GM12892 (cell line): ENCODE measurements at regions not wholly inside any gene's neighbourhood (a gene's known extent, or its start where the extent isn't known, plus 50 kb on each side); places are given as distances from the start of the nearest gene placed in this dataset.

Source experiments
- DNase-seq: peaks from one replicate; pipeline ENCODE4 v3.0.0; 2011; ENCODE audit not compliant: insufficient read length
- FAIRE-seq: peaks from 2 replicates; lab custom pipeline; 2011; peaks lifted over from hg19 to GRCh38; lab: Jason Lieb, UNC
- POLR2A ChIP-seq: IDR thresholded peaks from 2 replicates; pipeline ENCODE4 v1.6.1; 2011; ENCODE audit warnings: low read depth, low read length, control low read depth
- POLR2AphosphoS5 ChIP-seq: IDR thresholded peaks from 2 replicates; pipeline ENCODE4 v1.6.1; 2011; ENCODE audit warnings: low read depth, low read length, control low read depth
- TAF1 ChIP-seq: IDR thresholded peaks from 2 replicates; pipeline ENCODE4 v1.6.1; 2011; ENCODE audit warnings: low read depth, mild to moderate bottlenecking, control low read depth, low read length, borderline replicate concordance

GRCh38 chr2:145286716-145287275 is 766.9 kb upstream of the ZEB2 start:
- DNase-seq (no peak), FAIRE-seq (no peak)
- TF ChIP-seq POLR2A (no peak), TAF1 (no peak), POLR2AphosphoS5 (no peak)

GRCh38 chr2:145284551-145284950 is 764.6 kb upstream of the ZEB2 start:
- TF ChIP-seq TAF1, result no peak
- no peak for TF ChIP-seq POLR2AphosphoS5
- no peak for TF ChIP-seq POLR2A
- DNase-seq (no peak), FAIRE-seq (no peak)

GRCh38 chr2:145283131-145283530 is 763.2 kb upstream of the ZEB2 start:
- no peak for FAIRE-seq
- TF ChIP-seq POLR2A, result no peak
- TF ChIP-seq POLR2AphosphoS5, result no peak
- no peak for TF ChIP-seq TAF1
- DNase-seq, result no peak

GRCh38 chr2:145277922-145278321 is 758.0 kb upstream of the ZEB2 start:
- FAIRE-seq (no peak), DNase-seq (no peak)
- TF ChIP-seq TAF1 (no peak), POLR2AphosphoS5 (no peak), POLR2A (no peak)

- TF ChIP-seq POLR2AphosphoS5, result no peak
- no peak for TF ChIP-seq TAF1
- no peak for TF ChIP-seq POLR2A
- DNase-seq (no peak), FAIRE-seq (no peak)
Measured at GRCh38 chr2:145273840-145274239, 753.9 kb upstream of the ZEB2 start.

GRCh38 chr2:145268931-145269330 is 749.0 kb upstream of the ZEB2 start:
- TF ChIP-seq POLR2AphosphoS5, result no peak
- no peak for TF ChIP-seq POLR2A
- no peak for TF ChIP-seq TAF1
- FAIRE-seq, result no peak
- no peak for DNase-seq

GRCh38 chr2:145267451-145267850 is 747.5 kb upstream of the ZEB2 start:
- no peak for TF ChIP-seq POLR2AphosphoS5
- no peak for TF ChIP-seq TAF1
- no peak for TF ChIP-seq POLR2A
- no peak for DNase-seq
- no peak for FAIRE-seq

GRCh38 chr2:145265244-145265643 is 745.3 kb upstream of the ZEB2 start:
- no peak for DNase-seq
- TF ChIP-seq POLR2AphosphoS5 (no peak), POLR2A (no peak), TAF1 (no peak)
- no peak for FAIRE-seq

- FAIRE-seq, result no peak
- no peak for TF ChIP-seq POLR2A
- TF ChIP-seq POLR2AphosphoS5, result no peak
- TF ChIP-seq TAF1, result no peak
Measured at GRCh38 chr2:145260674-145261073, 740.8 kb upstream of the ZEB2 start.

GRCh38 chr2:145260081-145260480 is 740.2 kb upstream of the ZEB2 start:
- DNase-seq (no peak), FAIRE-seq (no peak)
- TF ChIP-seq POLR2A, result no peak
- TF ChIP-seq TAF1, result no peak

More at GRCh38 chr2:145260674-145261073, 740.8 kb upstream of the ZEB2 start:
- no peak for DNase-seq

- TF ChIP-seq POLR2A (no peak), POLR2AphosphoS5 (no peak), TAF1 (no peak)
- FAIRE-seq, result no peak
- DNase-seq, result no peak
Measured at GRCh38 chr2:145258903-145259579, 739.1 kb upstream of the ZEB2 start.

- FAIRE-seq (no peak), DNase-seq (no peak)
- TF ChIP-seq POLR2A (no peak), TAF1 (no peak), POLR2AphosphoS5 (no peak)
Measured at GRCh38 chr2:145257931-145258330, 738.0 kb upstream of the ZEB2 start.
